H9 (cell line): ENCODE measurements at regions not wholly inside any gene's neighbourhood (a gene's known extent, or its start where the extent isn't known, plus 50 kb on each side); places are given as distances from the start of the nearest gene placed in this dataset.

ENCODE experiments used
- DNase-seq: peaks from one replicate; pipeline ENCODE4 v3.0.0-alpha.2; 2017
- H2AFZ ChIP-seq: one replicate; pipeline ENCODE4 v1.6.1; 2013; ENCODE audit warnings: mild to moderate bottlenecking, low read length, control low read depth, moderate library complexity
- H2AK5ac ChIP-seq: 2 replicates; pipeline ENCODE4 v1.6.1; 2013; ENCODE audit warnings: low read length, control low read depth, mixed read lengths; ENCODE audit not compliant: insufficient read length
- H2BK120ac ChIP-seq: one replicate; pipeline ENCODE4 v1.6.1; 2013; ENCODE audit warnings: low read depth, mild to moderate bottlenecking, low read length, control low read depth, inconsistent platforms; ENCODE audit not compliant: poor library complexity, severe bottlenecking
- H2BK12ac ChIP-seq: 2 replicates; pipeline ENCODE4 v1.6.1; 2013; ENCODE audit warnings: low read length, control low read depth, mixed read lengths, low read depth; ENCODE audit not compliant: insufficient read length
- H2BK15ac ChIP-seq: 2 replicates; pipeline ENCODE4 v1.6.1; 2013; ENCODE audit warnings: low read depth, low read length, control low read depth
- H2BK20ac ChIP-seq: one replicate; pipeline ENCODE4 v1.6.1; 2013; ENCODE audit warnings: low read depth, mild to moderate bottlenecking, low read length, control low read depth, inconsistent platforms; ENCODE audit not compliant: poor library complexity, severe bottlenecking
- H2BK5ac ChIP-seq: 2 replicates; pipeline ENCODE4 v1.6.1; 2013; ENCODE audit warnings: low read length, control low read depth, mixed read lengths; ENCODE audit not compliant: insufficient read length
- H3K14ac ChIP-seq: 2 replicates; pipeline ENCODE4 v1.6.1; 2013; ENCODE audit warnings: low read length, control low read depth; ENCODE audit not compliant: insufficient read depth
- H3K18ac ChIP-seq: 2 replicates; pipeline ENCODE4 v1.6.1; 2013; ENCODE audit warnings: low read depth, mild to moderate bottlenecking, mixed read lengths, low read length, control low read depth; ENCODE audit not compliant: insufficient read length
- H3K23ac ChIP-seq: 2 replicates; pipeline ENCODE4 v1.6.1; 2013; ENCODE audit warnings: low read length, control low read depth, mixed read lengths, low read depth; ENCODE audit not compliant: insufficient read length
- H3K23me2 ChIP-seq: 2 replicates; pipeline ENCODE4 v1.6.1; 2013; ENCODE audit warnings: low read depth, mild to moderate bottlenecking, mixed read lengths, low read length, control low read depth; ENCODE audit not compliant: insufficient read length, poor library complexity, severe bottlenecking
- H3K27ac ChIP-seq: 2 replicates; pipeline ENCODE4 v1.5.1; 2013; ENCODE audit warnings: low read length, control low read depth, mixed read lengths, low read depth; ENCODE audit not compliant: insufficient read length
- H3K27me3 ChIP-seq: 2 replicates; pipeline ENCODE4 v1.6.1; 2013; ENCODE audit warnings: low read length, control low read depth, inconsistent platforms; ENCODE audit not compliant: insufficient read depth
- H3K4ac ChIP-seq: 2 replicates; pipeline ENCODE4 v1.6.1; 2013; ENCODE audit warnings: low read depth, mild to moderate bottlenecking, control low read depth, inconsistent platforms, low read length, moderate library complexity
- H3K4me1 ChIP-seq: 2 replicates; pipeline ENCODE4 v1.6.1; 2013; ENCODE audit warnings: low read length, control low read depth, inconsistent platforms; ENCODE audit not compliant: insufficient read depth
- H3K4me2 ChIP-seq: 2 replicates; pipeline ENCODE4 v1.6.1; 2013; ENCODE audit warnings: low read length, control low read depth, mixed read lengths; ENCODE audit not compliant: insufficient read length, insufficient read depth
- H3K56ac ChIP-seq: 2 replicates; pipeline ENCODE4 v1.6.1; 2013; ENCODE audit warnings: low read depth, mild to moderate bottlenecking, mixed read lengths, low read length, control low read depth; ENCODE audit not compliant: insufficient read length
- H3K79me1 ChIP-seq: 2 replicates; pipeline ENCODE4 v1.6.1; 2013; ENCODE audit warnings: low read depth, mild to moderate bottlenecking, moderate library complexity, low read length, control low read depth, inconsistent platforms; ENCODE audit not compliant: insufficient read depth, poor library complexity, severe bottlenecking
- H3K79me2 ChIP-seq: 2 replicates; pipeline ENCODE4 v1.6.1; 2013; ENCODE audit warnings: low read length, control low read depth, inconsistent platforms; ENCODE audit not compliant: insufficient read depth
- H3K9ac ChIP-seq: 2 replicates; pipeline ENCODE4 v1.6.1; 2013; ENCODE audit warnings: low read length, control low read depth, mixed read lengths; ENCODE audit not compliant: insufficient read length; ENCODE audit errors: extremely low read depth
- H3K9me3 ChIP-seq: one replicate; pipeline ENCODE4 v1.6.1; 2013; ENCODE audit warnings: low read depth, low read length, inconsistent platforms; ENCODE audit not compliant: control insufficient read depth
- H3T11ph ChIP-seq: one replicate; pipeline ENCODE4 v1.6.1; 2013; ENCODE audit warnings: mild to moderate bottlenecking, low read length, control low read depth, inconsistent platforms
- H4K20me1 ChIP-seq: one replicate; pipeline ENCODE4 v1.6.1; 2013; ENCODE audit not compliant: control insufficient read depth, insufficient read length, insufficient read depth
- H4K5ac ChIP-seq: 2 replicates; pipeline ENCODE4 v1.6.1; 2013; ENCODE audit warnings: low read depth, mild to moderate bottlenecking, mixed read lengths, low read length, control low read depth; ENCODE audit not compliant: insufficient read length
- H4K8ac ChIP-seq: replicated peaks from 2 replicates; pipeline ENCODE4 v1.6.1; 2013; ENCODE audit warnings: low read length, control low read depth, mixed read lengths, low read depth; ENCODE audit not compliant: insufficient read length
- H4K91ac ChIP-seq: 2 replicates; pipeline ENCODE4 v1.6.1; 2013; ENCODE audit warnings: low read depth, mild to moderate bottlenecking, moderate library complexity, mixed read lengths, low read length, control low read depth; ENCODE audit not compliant: insufficient read length
- H3K27ac Mint-ChIP-seq, 3 experiments: 2 replicates in 2 of 3; 3 replicates in 1 of 3; pipeline ENCODE4 v1.8.0; 2020 to 2021; ENCODE audit warnings: mixed read lengths in 3 of 3, mild to moderate bottlenecking in 1 of 3, moderate library complexity in 1 of 3
- H3K27me3 Mint-ChIP-seq: 2 replicates; pipeline ENCODE4 v1.8.0; 2021; ENCODE audit warnings: low read depth, mild to moderate bottlenecking, moderate library complexity, mixed read lengths
- H3K36me3 Mint-ChIP-seq, 3 experiments: 2 replicates in 2 of 3; 3 replicates in 1 of 3; pipeline ENCODE4 v1.8.0; 2020 to 2021; ENCODE audit warnings: low read depth in 3 of 3, mixed read lengths in 3 of 3; ENCODE audit not compliant: insufficient read depth in 1 of 3
- H3K4me1 Mint-ChIP-seq, 2 experiments: 2 replicates each; pipeline ENCODE4 v1.8.0; 2020; ENCODE audit warnings: mixed read lengths in 2 of 2
- H3K4me3 Mint-ChIP-seq, 2 experiments: 2 replicates in 1 of 2; 3 replicates in 1 of 2; pipeline ENCODE4 v1.8.0; 2020 to 2021; ENCODE audit warnings: mild to moderate bottlenecking in 2 of 2, mixed read lengths in 2 of 2, moderate library complexity in 1 of 2
- H3K9me3 Mint-ChIP-seq, 2 experiments: 2 replicates in 1 of 2; 3 replicates in 1 of 2; pipeline ENCODE4 v1.8.0; 2020; ENCODE audit warnings: mild to moderate bottlenecking in 2 of 2, mixed read lengths in 2 of 2, moderate library complexity in 1 of 2
- CTCF ChIP-seq: fragments of 200-600 bp; sonication (generic); conservative IDR thresholded peaks from 3 replicates; pipeline ENCODE4 v1.8.0; 2021; ENCODE audit warnings: antibody characterized with exemption, mild to moderate bottlenecking
- WGBS: extraction: QIAGEN DNeasy Blood & Tissue Kit; methylation state at CpG from one replicate; pipeline ENCODE4 v1.1.7; 2013; ENCODE audit warnings: missing lambda C conversion rate, low lambda C conversion rate, mixed read lengths; ENCODE audit not compliant: insufficient read length; ENCODE audit errors: extremely low coverage; 5-methylcytosine and 5-hydroxymethylcytosine counted together

- Histone ChIP-seq H3K18ac (no peak overlapping the region), H3K79me1 (no peaks in the 10 kb centered on the region), H3K9me3 (no peaks in the 10 kb centered on the region), H4K20me1 (no peaks in the 10 kb centered on the region), H3K79me2 (no peaks in the 10 kb centered on the region), H3K4me2 (no peak overlapping the region), H3K4ac (no peak overlapping the region), H2BK15ac (no peak overlapping the region), H3K56ac (no peak overlapping the region), H4K8ac (no peak overlapping the region), H3K14ac (no peak overlapping the region), H2AK5ac (no peak overlapping the region), H2BK12ac (no peak overlapping the region), H3K23me2 (no peaks in the 10 kb centered on the region), H3K27ac (no peak overlapping the region), H3K4me1 (no peaks in the 10 kb centered on the region), H3K23ac (no peak overlapping the region), H3T11ph (no peak overlapping the region), H2BK120ac (no peak overlapping the region), H4K91ac (no peak overlapping the region), H3K27me3 (no peaks in the 10 kb centered on the region), H4K5ac (no peak overlapping the region), H2BK20ac (no peak overlapping the region), H2AFZ (no peak overlapping the region), H2BK5ac (no peak overlapping the region), H3K9ac (no peak overlapping the region)
- Mint-ChIP-seq H3K9me3 (no peaks in the 10 kb centered on the region), H3K4me1 (peaks cover 2 to 3% of the 10 kb centered on the region in 2 experiments), H3K27ac (no peak overlapping the region), H3K4me3 (no peak overlapping the region), H3K27me3 (no peaks in the 10 kb centered on the region), H3K36me3 (no peaks in the 10 kb centered on the region)
- DNase-seq: no peak
- no CpG with 5 or more reads among the region's 1 CpG for WGBS
- no peak for TF ChIP-seq CTCF
These were observed 281.3 kb downstream of the IPMK start for GRCh38 chr10:57986422-57986821.
